GM18870 (cell line): ENCODE measurements at regions not wholly inside any gene's neighbourhood (a gene's known extent, or its start where the extent isn't known, plus 50 kb on each side); places are given as distances from the start of the nearest gene placed in this dataset.
"Not testable (repeated sequence)": the region's sequence is repeated elsewhere in the genome, so short reads cannot be mapped to it uniquely, and the experiment has no call there.

Source experiments
- ATAC-seq: cut with Tn5 transposase; IDR thresholded peaks from one replicate; pipeline ENCODE4 v1.9.1; 2021; ENCODE audit warnings: moderate library complexity; ENCODE audit not compliant: unreplicated experiment

DNA sequence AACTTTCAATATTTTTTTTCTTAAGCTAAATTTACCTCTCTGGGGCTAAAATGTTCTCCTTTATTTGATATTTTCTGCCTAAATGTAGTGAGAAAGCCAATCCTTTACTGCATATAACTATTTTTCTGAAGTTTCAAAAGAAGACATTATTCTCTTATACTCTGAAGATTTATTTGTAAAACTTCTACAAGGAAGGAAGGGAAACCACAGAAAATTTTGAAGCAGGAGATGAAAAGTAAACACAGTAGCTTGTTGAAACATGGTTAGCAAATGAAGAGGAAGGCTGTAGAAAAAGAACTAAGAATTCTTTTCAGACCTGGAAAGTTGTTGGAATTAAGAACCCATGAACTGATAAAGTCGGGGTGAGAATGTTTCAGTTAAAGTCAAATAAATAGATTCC is 330.3 kb downstream of the HGF start:
- no peak for ATAC-seq

DNA sequence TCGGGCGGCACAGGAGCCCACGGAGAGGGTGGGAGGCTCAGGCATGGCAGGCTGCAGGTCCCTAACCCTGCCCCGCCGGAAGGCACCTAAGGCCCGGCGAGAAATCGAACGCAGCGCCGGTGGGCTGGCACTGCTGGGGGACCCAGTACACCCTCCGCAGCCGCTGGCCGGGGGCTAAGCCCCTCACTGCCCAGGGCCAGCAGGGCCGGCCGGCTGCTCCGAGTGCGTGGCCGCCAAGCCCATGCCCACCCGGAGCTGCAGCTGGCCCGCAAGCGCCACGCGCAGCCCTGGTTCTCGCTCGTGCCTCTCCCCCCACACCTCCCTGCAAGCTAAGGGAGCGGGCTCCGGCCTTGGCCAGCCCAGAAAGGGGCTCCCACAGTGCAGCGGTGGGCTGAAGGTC is 332.7 kb downstream of the HGF start:
- ATAC-seq: not testable (repeated sequence)

GRCh38 chr7:81433692-81434331 is 336.0 kb downstream of the HGF start:
- ATAC-seq: no peak

DNA sequence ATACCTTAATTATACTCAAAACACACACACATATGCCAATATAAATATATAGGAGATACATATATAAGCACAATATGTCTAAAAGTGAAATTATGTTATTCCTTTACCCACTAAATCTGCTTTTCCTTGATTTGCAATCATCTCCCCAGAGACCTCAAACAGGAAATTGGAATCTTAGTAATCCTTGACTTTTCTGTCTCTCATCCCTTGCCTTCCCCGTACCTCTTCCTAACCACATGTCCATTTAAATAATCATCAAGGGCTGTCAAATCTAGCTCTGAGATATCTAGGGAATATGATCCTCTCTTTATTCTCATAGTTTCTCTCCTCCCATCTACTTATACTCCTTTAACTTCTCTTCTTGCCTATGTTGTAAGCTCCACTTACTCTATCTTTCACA is 336.6 kb downstream of the HGF start:
- ATAC-seq: no peak

- ATAC-seq: no peak
These were observed 339.1 kb downstream of the HGF start for GRCh38 chr7:81430761-81431160.

GRCh38 chr7:81430150-81430549 is 339.7 kb downstream of the HGF start:
- ATAC-seq: no peak

GRCh38 chr7:81427461-81427860 is 342.4 kb downstream of the HGF start:
- no peak for ATAC-seq

GRCh38 chr7:81420526-81421226 is 349.2 kb downstream of the HGF start:
- ATAC-seq: no peak

GRCh38 chr7:81419731-81420130 is 350.1 kb downstream of the HGF start:
- no peak for ATAC-seq

GRCh38 chr7:81416659-81417058 is 353.2 kb downstream of the HGF start:
- no peak for ATAC-seq

DNA sequence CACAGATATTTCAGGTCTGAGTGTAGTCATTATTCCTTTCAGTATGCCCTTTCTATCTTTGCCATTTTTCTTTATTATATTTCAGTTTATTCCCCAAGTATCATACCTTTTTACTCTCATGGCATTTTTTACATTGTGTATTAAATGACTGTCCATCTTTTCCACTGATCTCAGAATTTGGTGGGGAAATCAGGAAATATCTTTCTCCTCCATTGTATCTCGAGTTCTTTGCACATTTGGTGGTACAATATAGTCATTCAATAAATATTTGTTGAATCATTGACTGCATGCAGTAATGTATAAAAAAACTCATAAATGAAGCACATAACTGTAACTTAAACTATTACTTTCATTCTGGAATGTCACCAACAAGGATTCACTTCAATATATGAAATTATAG is 354.7 kb downstream of the HGF start:
- ATAC-seq: no peak

DNA sequence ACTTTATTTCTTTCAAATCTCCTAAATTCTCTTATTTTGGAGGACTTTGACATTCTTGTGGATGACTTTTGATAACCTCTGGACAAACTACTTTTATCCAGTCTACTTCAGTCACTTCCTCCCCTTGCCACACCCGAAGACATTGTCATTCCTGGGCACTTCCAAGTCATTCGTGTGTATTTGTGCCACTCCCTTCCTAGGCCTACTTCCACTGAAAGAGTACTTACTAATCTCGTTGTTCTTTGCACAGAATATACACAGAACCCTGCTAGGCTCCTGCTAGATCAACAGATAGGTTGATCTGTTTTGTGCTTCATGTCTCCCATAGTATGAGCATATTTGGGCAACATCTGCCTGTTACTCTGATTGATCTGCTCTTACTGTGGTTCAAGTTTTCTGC is 355.4 kb downstream of the HGF start:
- ATAC-seq: no peak

- no peak for ATAC-seq
These were observed 359.3 kb downstream of the HGF start for GRCh38 chr7:81410471-81411117.

DNA sequence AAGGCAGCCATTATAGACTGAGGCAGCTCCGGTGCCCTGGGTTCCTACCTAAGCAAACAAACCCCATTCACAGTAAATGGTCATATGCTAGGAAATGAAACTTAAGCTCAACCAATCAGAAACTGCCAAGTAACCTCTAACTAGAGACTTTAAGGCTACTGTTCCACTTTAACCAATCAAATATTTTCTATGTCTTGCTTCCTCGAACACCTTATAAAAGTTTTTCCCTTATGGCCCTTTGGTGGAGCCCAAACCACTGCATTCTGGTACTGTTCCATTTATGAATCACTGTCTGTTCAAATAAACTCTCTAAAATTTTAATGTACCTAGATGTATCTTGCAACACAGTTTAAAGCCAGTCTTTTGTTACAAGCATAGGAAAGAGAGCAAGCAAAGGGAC is 361.1 kb downstream of the HGF start:
- ATAC-seq: no peak

- ATAC-seq: no peak
These were observed 362.8 kb downstream of the HGF start for GRCh38 chr7:81407094-81407493.

- ATAC-seq: no peak
These were observed 365.2 kb downstream of the HGF start for GRCh38 chr7:81404669-81405068.

- ATAC-seq: no peak
These were observed 367.6 kb downstream of the HGF start for GRCh38 chr7:81402227-81402626.

DNA sequence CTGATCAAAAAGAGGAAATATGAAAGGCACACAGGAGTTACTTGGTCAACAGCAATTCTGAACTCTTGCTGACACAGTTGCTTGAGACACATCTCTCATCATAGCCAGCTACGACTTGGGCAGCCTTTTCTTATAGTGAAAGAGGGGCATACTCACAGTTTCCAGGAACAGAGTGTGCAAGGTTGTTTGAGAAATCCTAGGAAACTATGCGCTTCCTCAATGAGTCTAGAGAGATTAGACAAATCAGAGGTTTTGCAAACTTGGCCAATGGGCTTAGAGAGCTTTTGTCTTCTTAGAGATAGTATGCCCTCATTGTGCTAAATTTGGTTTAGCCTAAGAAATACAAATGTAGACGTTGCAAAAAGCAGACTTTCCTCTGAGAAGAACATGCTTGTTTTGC is 370.4 kb downstream of the HGF start:
- ATAC-seq: no peak

DNA sequence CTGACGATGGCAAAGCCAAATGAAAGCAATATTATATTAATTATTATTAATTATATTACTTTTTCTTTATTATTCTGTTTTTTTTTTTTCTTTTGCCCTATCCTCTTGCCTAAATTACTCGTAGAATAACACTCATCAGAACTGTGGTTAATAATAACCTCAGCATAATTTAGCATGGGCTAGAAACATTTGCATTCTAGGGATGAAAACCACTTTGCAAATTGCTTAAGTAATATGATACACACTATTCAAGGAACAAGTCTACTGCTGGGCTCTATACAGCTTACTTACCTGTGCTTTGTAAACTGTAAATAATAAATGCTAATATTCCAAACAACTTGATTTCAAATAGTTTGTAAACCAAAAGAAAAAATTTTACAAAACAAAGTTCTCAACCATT is 375.8 kb downstream of the HGF start:
- no peak for ATAC-seq

GRCh38 chr7:81393018-81393417 is 376.8 kb downstream of the HGF start:
- no peak for ATAC-seq

DNA sequence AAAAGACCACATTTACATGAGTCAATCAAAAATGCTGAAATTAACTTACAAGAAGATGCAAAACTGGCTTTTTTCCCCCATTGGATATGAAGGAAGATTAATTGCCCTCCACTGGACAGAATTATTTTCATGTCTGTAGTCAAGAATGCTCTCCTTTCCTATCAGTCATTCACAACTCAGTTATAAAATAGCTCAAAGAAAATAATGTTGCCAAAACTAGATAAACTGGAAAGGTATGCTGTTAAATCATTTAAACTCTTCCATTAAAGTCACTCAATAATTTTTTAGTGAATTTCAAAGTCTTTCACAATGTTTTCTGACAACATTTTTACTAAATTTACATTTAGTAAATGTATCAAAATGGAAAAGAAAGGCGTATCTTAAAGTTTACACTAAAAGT is 384.5 kb downstream of the HGF start:
- ATAC-seq: no peak

DNA sequence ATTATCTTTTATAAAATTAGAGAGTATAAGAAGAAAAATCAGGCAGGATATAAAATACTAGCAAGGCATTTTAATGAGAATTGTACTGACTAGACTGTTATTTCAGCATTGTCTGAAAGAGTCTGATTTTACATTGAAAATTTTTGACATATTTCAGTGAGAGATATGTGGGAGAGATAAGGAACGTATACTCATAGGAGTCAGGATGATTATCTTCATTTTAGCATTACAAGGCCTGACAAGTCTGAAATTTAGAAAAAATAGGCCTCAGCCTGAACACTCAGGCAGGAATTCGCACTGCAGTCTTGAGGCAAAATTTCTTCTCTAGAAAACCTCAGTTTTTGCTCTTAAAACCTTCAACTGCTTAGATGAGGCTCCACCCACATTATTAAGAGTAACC is 386.0 kb downstream of the HGF start:
- ATAC-seq: no peak
